Neural cell (in vitro differentiated cells): ENCODE measurements at regions not wholly inside any gene's neighbourhood (a gene's known extent, or its start where the extent isn't known, plus 50 kb on each side); places are given as distances from the start of the nearest gene placed in this dataset.

Experiments
- CTCF ChIP-seq: fragments of 450-650 bp; IDR thresholded peaks from 2 replicates; pipeline ENCODE4 v1.5.1; 2014; ENCODE audit warnings: antibody characterized with exemption, mild to moderate bottlenecking, moderate library complexity; ENCODE audit not compliant: poor library complexity, severe bottlenecking
- EZH2 ChIP-seq: fragments of 200-600, 300-800 bp; shearing (Covaris generic), sonication (generic); IDR thresholded peaks from 2 replicates; pipeline ENCODE4 v1.6.1; 2014; ENCODE audit warnings: antibody characterized with exemption, low read length, borderline replicate concordance, mild to moderate bottlenecking; ENCODE audit not compliant: insufficient read depth, poor library complexity, severe bottlenecking

- TF ChIP-seq EZH2: no peak
- no peak for TF ChIP-seq CTCF
Measured at GRCh38 chr18:7367336-7367735, 136.4 kb downstream of the LRRC30 start.
